Hepatocyte (in vitro differentiated cells): ENCODE measurements at regions not wholly inside any gene's neighbourhood (a gene's known extent, or its start where the extent isn't known, plus 50 kb on each side); places are given as distances from the start of the nearest gene placed in this dataset.
"Not testable (repeated sequence)": the region's sequence is repeated elsewhere in the genome, so short reads cannot be mapped to it uniquely, and the experiment has no call there.

Experiments used
- CTCF ChIP-seq: fragments of 200-600 bp; sonication (generic); IDR thresholded peaks from 2 replicates; pipeline ENCODE4 v1.5.1; 2016; ENCODE audit warnings: antibody characterized with exemption, mild to moderate bottlenecking; ENCODE audit not compliant: poor library complexity
- EZH2phosphoT487 ChIP-seq: fragments of 200-600 bp; sonication (generic); IDR thresholded peaks from one replicate; pipeline ENCODE4 v1.6.1; 2018; ENCODE audit warnings: antibody characterized with exemption, mild to moderate bottlenecking, low read depth, moderate library complexity; ENCODE audit not compliant: unreplicated experiment, severe bottlenecking

GRCh38 chr3:177499039-177499438 lies 301.8 kb upstream of the TBL1XR1 start:
- TF ChIP-seq EZH2phosphoT487, CTCF: not testable (repeated sequence)
